CD4-positive, alpha-beta memory T cell (primary cell): ENCODE measurements at regions not wholly inside any gene's neighbourhood (a gene's known extent, or its start where the extent isn't known, plus 50 kb on each side); places are given as distances from the start of the nearest gene placed in this dataset.

Experiments used
- CTCF ChIA-PET: fragments of 350-600 bp; sonication (Branson Sonifier 250); formaldehyde crosslinking; loops from one replicate; lab custom pipeline; 2021; ENCODE audit warnings: inconsistent platforms; ENCODE audit not compliant: partially characterized antibody; lab: Charles Lee
- POLR2A ChIA-PET: fragments of 350-600 bp; sonication (Branson Sonifier 250); formaldehyde crosslinking; loops from one replicate; lab custom pipeline; 2021; ENCODE audit not compliant: partially characterized antibody; lab: Charles Lee
- DNase-seq, 5 donors: peaks; one replicate each; pipeline versions ENCODE4 v3.0.0 to v3.0.0-alpha.2; 2020 to 2022; ENCODE audit warnings: mixed read lengths in 1 of 5
- H3K27ac ChIP-seq: one replicate; pipeline ENCODE4 v1.7.0; 2013; ENCODE audit warnings: low read depth, low read length
- H3K27me3 ChIP-seq: 2 replicates; pipeline ENCODE4 v1.7.0; 2013; ENCODE audit warnings: mild to moderate bottlenecking, low read length, moderate library complexity; ENCODE audit not compliant: insufficient read depth
- H3K36me3 ChIP-seq: 2 replicates; pipeline ENCODE4 v1.7.0; 2013; ENCODE audit warnings: mild to moderate bottlenecking, low read length, moderate library complexity; ENCODE audit not compliant: insufficient read depth
- H3K4me1 ChIP-seq: 2 replicates; pipeline ENCODE4 v1.7.0; 2013; ENCODE audit warnings: mild to moderate bottlenecking, low read length, moderate library complexity; ENCODE audit not compliant: insufficient read depth
- H3K4me3 ChIP-seq, 2 donors: one replicate each; pipeline ENCODE4 v1.7.0; 2013; ENCODE audit warnings: low read length in 2 of 2, mild to moderate bottlenecking in 1 of 2
- H3K9me3 ChIP-seq, 2 donors: one replicate each; pipeline ENCODE4 v1.7.0; 2013; ENCODE audit warnings: low read length in 2 of 2, control low read depth in 1 of 2; ENCODE audit not compliant: control insufficient read depth in 1 of 2
- H3K27ac Mint-ChIP-seq, 7 donors: one replicate each; pipeline ENCODE4 v1.8.0; 2020 to 2021; ENCODE audit warnings: mixed read lengths in 7 of 7, mild to moderate bottlenecking in 6 of 7, inconsistent platforms in 3 of 7, moderate library complexity in 3 of 7
- H3K27me3 Mint-ChIP-seq, 2 donors: one replicate each; pipeline ENCODE4 v1.8.0; 2020 to 2021; ENCODE audit warnings: mixed read lengths in 2 of 2
- H3K36me3 Mint-ChIP-seq, 2 donors: one replicate each; pipeline ENCODE4 v1.8.0; 2020 to 2021; ENCODE audit warnings: mixed read lengths in 2 of 2, inconsistent platforms in 1 of 2, mild to moderate bottlenecking in 1 of 2
- H3K4me1 Mint-ChIP-seq, 4 donors: one replicate each; pipeline ENCODE4 v1.8.0; 2020 to 2021; ENCODE audit warnings: mixed read lengths in 4 of 4, mild to moderate bottlenecking in 1 of 4
- H3K4me3 Mint-ChIP-seq, 8 donors: one replicate each; pipeline ENCODE4 v1.8.0; 2020 to 2021; ENCODE audit warnings: mixed read lengths in 8 of 8, mild to moderate bottlenecking in 7 of 8, moderate library complexity in 6 of 8, inconsistent platforms in 3 of 8
- H3K9me3 Mint-ChIP-seq, 8 donors: one replicate each; pipeline ENCODE4 v1.8.0; 2020 to 2021; ENCODE audit warnings: mixed read lengths in 8 of 8, mild to moderate bottlenecking in 5 of 8, inconsistent platforms in 3 of 8, moderate library complexity in 1 of 8
- intact Hi-C: fragments of 100-400 bp; cut with micrococcal nuclease; formaldehyde crosslinking; loops from one replicate; pipeline ENCODE4 v1.15.1; 2023

GRCh38 chr1:244220410-244220809 lies 169.3 kb downstream of the ZBTB18 start:
- no peaks in the 10 kb centered on the region for H3K4me1 ChIP-seq
- H3K27ac ChIP-seq: no peak overlapping the region
- H3K36me3 Mint-ChIP-seq: no peaks in the 10 kb centered on the region
- no peak for DNase-seq
- no peaks in the 10 kb centered on the region for H3K4me1 Mint-ChIP-seq
- H3K4me3 ChIP-seq: no peak overlapping the region
- H3K27me3 Mint-ChIP-seq: peaks cover 6 to 10% of the 10 kb centered on the region in 2 donors
- intact Hi-C loops: no loop called here
- CTCF ChIA-PET: no interaction called here
- H3K9me3 Mint-ChIP-seq: peaks cover 0 to 2% (median 0%) of the 10 kb centered on the region in 8 donors
- POLR2A ChIA-PET: no interaction called here
- H3K27ac Mint-ChIP-seq: no peak overlapping the region
- no peaks in the 10 kb centered on the region for H3K36me3 ChIP-seq
- no peaks in the 10 kb centered on the region for H3K27me3 ChIP-seq
- H3K9me3 ChIP-seq: no peaks in the 10 kb centered on the region
- no peak overlapping the region for H3K4me3 Mint-ChIP-seq

- H3K36me3 ChIP-seq: no peaks in the 10 kb centered on the region
- DNase-seq: no peak
- Mint-ChIP-seq H3K4me1 (no peaks in the 10 kb centered on the region), H3K36me3 (no peaks in the 10 kb centered on the region), H3K27me3 (peaks cover 6 to 10% of the 10 kb centered on the region in 2 donors), H3K4me3 (no peak overlapping the region), H3K9me3 (peaks cover 0 to 2% (median 0%) of the 10 kb centered on the region in 8 donors), H3K27ac (no peak overlapping the region)
- H3K4me1 ChIP-seq: no peaks in the 10 kb centered on the region
- H3K27me3 ChIP-seq: no peaks in the 10 kb centered on the region
- H3K27ac ChIP-seq: no peak overlapping the region
- H3K4me3 ChIP-seq: no peak overlapping the region
- intact Hi-C loops: no loop called here
- CTCF ChIA-PET: no interaction called here
- H3K9me3 ChIP-seq: no peaks in the 10 kb centered on the region
- POLR2A ChIA-PET: interaction anchor here (1.0 kb wide), 1 partner anchor 10 kb away, joined by 3 read pairs; no protein-coding TSS in a partner anchor
Observed at GRCh38 chr1:244221991-244222390, 170.9 kb downstream of the ZBTB18 start.

GRCh38 chr1:244224487-244225430 lies 173.7 kb downstream of the ZBTB18 start:
- CTCF ChIA-PET: no interaction called here
- DNase-seq: no peak
- H3K4me1 ChIP-seq: no peaks in the 10 kb centered on the region
- peak overlapping the region in 1 of 7 donors; percentile 47 for H3K27ac Mint-ChIP-seq
- no peaks in the 10 kb centered on the region for H3K9me3 ChIP-seq
- peaks cover 0 to 2% (median 0%) of the 10 kb centered on the region in 8 donors for H3K9me3 Mint-ChIP-seq
- no peaks in the 10 kb centered on the region for H3K36me3 ChIP-seq
- no peak overlapping the region for H3K4me3 Mint-ChIP-seq
- H3K27ac ChIP-seq: no peak overlapping the region
- POLR2A ChIA-PET: no interaction called here
- H3K27me3 ChIP-seq: no peaks in the 10 kb centered on the region
- H3K4me3 ChIP-seq: no peak overlapping the region
- intact Hi-C loops: no loop called here
- no peaks in the 10 kb centered on the region for H3K4me1 Mint-ChIP-seq
- no peaks in the 10 kb centered on the region for H3K36me3 Mint-ChIP-seq
- peaks cover 5 to 13% of the 10 kb centered on the region in 2 donors for H3K27me3 Mint-ChIP-seq

- Histone ChIP-seq H3K9me3 (no peaks in the 10 kb centered on the region), H3K27ac (no peak overlapping the region), H3K36me3 (no peaks in the 10 kb centered on the region), H3K4me3 (no peak overlapping the region), H3K27me3 (no peaks in the 10 kb centered on the region), H3K4me1 (no peaks in the 10 kb centered on the region)
- H3K27ac Mint-ChIP-seq: no peak overlapping the region
- no peaks in the 10 kb centered on the region for H3K36me3 Mint-ChIP-seq
- DNase-seq: no peak
- intact Hi-C loops: no loop called here
- CTCF ChIA-PET: no interaction called here
- H3K4me3 Mint-ChIP-seq: no peak overlapping the region
- H3K27me3 Mint-ChIP-seq: peaks cover 6 to 10% of the 10 kb centered on the region in 2 donors
- peaks cover 0 to 2% (median 0%) of the 10 kb centered on the region in 8 donors for H3K9me3 Mint-ChIP-seq
- no peaks in the 10 kb centered on the region for H3K4me1 Mint-ChIP-seq
- POLR2A ChIA-PET: no interaction called here
Observed at GRCh38 chr1:244226435-244226834, 175.4 kb downstream of the ZBTB18 start.

GRCh38 chr1:244230470-244230869 lies 179.4 kb downstream of the ZBTB18 start:
- Mint-ChIP-seq H3K36me3 (no peaks in the 10 kb centered on the region), H3K9me3 (no peaks in the 10 kb centered on the region), H3K27ac (peak overlapping the region in 1 of 7 donors; percentile 36), H3K4me1 (peaks cover 0 to 2% (median 0%) of the 10 kb centered on the region in 4 donors), H3K27me3 (peaks cover 10 to 16% of the 10 kb centered on the region in 2 donors), H3K4me3 (no peak overlapping the region)
- CTCF ChIA-PET: no interaction called here
- no peak overlapping the region for H3K4me3 ChIP-seq
- no peaks in the 10 kb centered on the region for H3K9me3 ChIP-seq
- no peak overlapping the region for H3K27ac ChIP-seq
- DNase-seq: no peak
- POLR2A ChIA-PET: no interaction called here
- H3K4me1 ChIP-seq: no peaks in the 10 kb centered on the region
- intact Hi-C loops: no loop called here
- no peaks in the 10 kb centered on the region for H3K27me3 ChIP-seq
- no peaks in the 10 kb centered on the region for H3K36me3 ChIP-seq

GRCh38 chr1:244231193-244231571 lies 180.1 kb downstream of the ZBTB18 start:
- Mint-ChIP-seq H3K4me1 (peaks cover 0 to 2% (median 0%) of the 10 kb centered on the region in 4 donors), H3K27ac (no peak overlapping the region)

GRCh38 chr1:244231572-244232315 lies 180.7 kb downstream of the ZBTB18 start:
- Histone ChIP-seq H3K27ac (no peak overlapping the region), H3K4me1 (no peaks in the 10 kb centered on the region), H3K9me3 (no peaks in the 10 kb centered on the region), H3K36me3 (no peaks in the 10 kb centered on the region), H3K27me3 (no peaks in the 10 kb centered on the region), H3K4me3 (no peak overlapping the region)
- Mint-ChIP-seq H3K27me3 (peaks cover 10 to 16% of the 10 kb centered on the region in 2 donors), H3K9me3 (no peaks in the 10 kb centered on the region), H3K36me3 (no peaks in the 10 kb centered on the region), H3K4me3 (peak overlapping the region in 5 of 8 donors; percentile 39 to 66 (median 59)), H3K27ac (peak overlapping the region in 1 of 7 donors; percentile 16), H3K4me1 (peaks cover 0 to 2% (median 0%) of the 10 kb centered on the region in 4 donors)
- ChIA-PET POLR2A (interaction anchor here (0.8 kb wide), 1 partner anchor 10 kb away, joined by 3 read pairs; no protein-coding TSS in a partner anchor), CTCF (no interaction called here)
- intact Hi-C loops: no loop called here
- no peak for DNase-seq

More at GRCh38 chr1:244231193-244231571, 180.1 kb downstream of the ZBTB18 start:
- Mint-ChIP-seq H3K36me3 (no peaks in the 10 kb centered on the region), H3K9me3 (no peaks in the 10 kb centered on the region), H3K4me3 (peak overlapping the region in 2 of 8 donors; percentile 59 to 63), H3K27me3 (peaks cover 10 to 16% of the 10 kb centered on the region in 2 donors)
- CTCF ChIA-PET: no interaction called here
- Histone ChIP-seq H3K4me1 (no peaks in the 10 kb centered on the region), H3K36me3 (no peaks in the 10 kb centered on the region), H3K4me3 (no peak overlapping the region), H3K9me3 (no peaks in the 10 kb centered on the region), H3K27me3 (no peaks in the 10 kb centered on the region), H3K27ac (no peak overlapping the region)
- DNase-seq: no peak
- intact Hi-C loops: no loop called here
- POLR2A ChIA-PET: interaction anchor here (0.8 kb wide), 1 partner anchor 9 kb away, joined by 3 read pairs; no protein-coding TSS in a partner anchor
